GM12865 (cell line): ENCODE measurements at regions not wholly inside any gene's neighbourhood (a gene's known extent, or its start where the extent isn't known, plus 50 kb on each side); places are given as distances from the start of the nearest gene placed in this dataset.

Experiments used
- DNase-seq: peaks from one replicate; pipeline ENCODE4 v3.0.0; 2010; ENCODE audit warnings: low read depth
- H3K4me3 ChIP-seq: 2 replicates; pipeline ENCODE4 v1.5.1; 2011; ENCODE audit warnings: mild to moderate bottlenecking, low read depth, low read length, control low read depth
- TF ChIP-seq, protein P1 (sequence below): IDR thresholded peaks from 2 replicates; pipeline ENCODE4 v1.5.1; 2011; ENCODE audit warnings: low read length, control low read depth, low read depth, inconsistent platforms; ENCODE audit not compliant: insufficient read depth; ENCODE audit errors: missing control alignments

DNA sequence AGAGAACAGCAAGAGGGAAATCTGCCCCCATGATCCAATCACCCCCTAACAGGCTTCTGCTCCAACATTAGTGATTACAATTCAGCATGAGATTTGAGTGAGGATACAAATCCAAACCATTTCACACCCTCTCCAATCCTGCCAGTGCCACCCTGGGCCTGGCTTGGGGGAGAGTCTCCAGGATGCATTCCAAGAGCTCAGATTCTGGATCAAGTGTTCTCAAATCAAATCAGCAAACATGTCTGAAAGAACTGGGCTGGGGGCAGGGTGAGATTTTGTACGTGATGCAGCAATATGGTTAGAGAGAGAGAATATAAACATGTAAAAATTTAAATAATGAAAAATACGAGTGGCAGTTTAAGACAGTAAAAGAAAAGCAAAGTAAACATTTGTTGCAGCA lies 2100.9 kb upstream of the CELF4 start:
- no peak for DNase-seq
- H3K4me3 ChIP-seq: no peak overlapping the region
- TF ChIP-seq, protein P1, sequence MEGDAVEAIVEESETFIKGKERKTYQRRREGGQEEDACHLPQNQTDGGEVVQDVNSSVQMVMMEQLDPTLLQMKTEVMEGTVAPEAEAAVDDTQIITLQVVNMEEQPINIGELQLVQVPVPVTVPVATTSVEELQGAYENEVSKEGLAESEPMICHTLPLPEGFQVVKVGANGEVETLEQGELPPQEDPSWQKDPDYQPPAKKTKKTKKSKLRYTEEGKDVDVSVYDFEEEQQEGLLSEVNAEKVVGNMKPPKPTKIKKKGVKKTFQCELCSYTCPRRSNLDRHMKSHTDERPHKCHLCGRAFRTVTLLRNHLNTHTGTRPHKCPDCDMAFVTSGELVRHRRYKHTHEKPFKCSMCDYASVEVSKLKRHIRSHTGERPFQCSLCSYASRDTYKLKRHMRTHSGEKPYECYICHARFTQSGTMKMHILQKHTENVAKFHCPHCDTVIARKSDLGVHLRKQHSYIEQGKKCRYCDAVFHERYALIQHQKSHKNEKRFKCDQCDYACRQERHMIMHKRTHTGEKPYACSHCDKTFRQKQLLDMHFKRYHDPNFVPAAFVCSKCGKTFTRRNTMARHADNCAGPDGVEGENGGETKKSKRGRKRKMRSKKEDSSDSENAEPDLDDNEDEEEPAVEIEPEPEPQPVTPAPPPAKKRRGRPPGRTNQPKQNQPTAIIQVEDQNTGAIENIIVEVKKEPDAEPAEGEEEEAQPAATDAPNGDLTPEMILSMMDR: no peak

DNA sequence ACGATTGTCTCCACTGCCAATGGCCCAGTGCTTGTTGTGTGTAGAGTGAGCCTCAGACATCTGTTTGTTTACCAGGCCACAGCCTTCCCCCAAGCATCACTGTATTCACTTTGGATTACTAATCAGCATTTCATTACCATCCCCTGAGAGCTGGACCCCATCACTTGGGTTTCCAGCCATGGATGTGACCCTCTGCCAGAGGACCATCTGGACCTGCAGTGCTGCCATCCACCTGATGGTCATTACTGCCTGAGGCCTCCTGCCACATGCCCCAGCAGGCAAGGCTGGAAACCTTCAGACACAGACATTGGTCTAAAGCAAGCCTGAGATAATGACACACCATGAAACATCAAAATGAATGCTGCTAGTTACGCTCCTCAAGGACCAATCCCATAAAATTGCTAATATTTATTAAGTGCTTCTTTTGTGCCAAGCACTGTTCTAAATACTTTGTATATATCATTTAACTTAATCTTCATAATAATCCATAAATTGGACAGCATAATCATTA lies 2096.3 kb upstream of the CELF4 start:
- no peak overlapping the region for H3K4me3 ChIP-seq
- DNase-seq: no peak
- TF ChIP-seq, protein P1: no peak

DNA sequence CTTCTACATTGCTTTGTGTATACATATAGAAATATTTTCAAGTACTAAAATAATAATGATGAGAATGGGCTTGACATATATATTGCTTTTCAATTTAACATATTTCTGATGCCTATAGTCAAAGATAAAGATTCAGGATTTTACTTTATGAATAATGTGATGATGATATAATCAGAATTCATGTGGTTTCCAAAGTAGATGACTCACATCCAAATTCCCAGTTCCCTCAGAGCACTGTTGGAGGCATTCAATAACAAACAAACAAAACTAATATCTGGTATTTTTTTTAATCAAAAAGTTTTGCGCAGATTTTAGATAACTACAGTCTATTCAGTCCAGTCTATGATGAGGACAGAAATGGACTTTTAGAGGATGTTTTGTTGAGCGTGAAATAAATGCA lies 2094.5 kb upstream of the CELF4 start:
- H3K4me3 ChIP-seq: no peak overlapping the region
- no peak for DNase-seq
- TF ChIP-seq, protein P1: no peak

DNA sequence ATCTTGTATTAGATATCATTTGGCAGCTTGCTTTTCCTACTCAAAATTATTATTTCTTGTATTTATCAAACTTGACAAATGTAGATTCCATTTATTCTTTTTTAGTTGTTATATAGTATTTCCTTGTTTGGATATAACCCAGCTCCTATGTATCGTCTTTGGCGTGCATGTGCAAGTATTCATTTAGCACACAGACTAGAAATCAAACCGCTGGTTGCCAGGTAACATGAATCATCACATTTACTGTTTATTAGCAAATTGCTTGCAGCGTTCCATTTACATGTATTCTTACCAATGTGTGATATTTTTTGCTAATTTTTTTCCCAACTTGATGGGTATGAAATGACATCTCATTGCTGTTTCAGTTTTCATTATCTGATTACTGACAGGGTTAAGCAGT lies 2089.7 kb upstream of the CELF4 start:
- DNase-seq: no peak
- no peak overlapping the region for H3K4me3 ChIP-seq
- TF ChIP-seq, protein P1: no peak

DNA sequence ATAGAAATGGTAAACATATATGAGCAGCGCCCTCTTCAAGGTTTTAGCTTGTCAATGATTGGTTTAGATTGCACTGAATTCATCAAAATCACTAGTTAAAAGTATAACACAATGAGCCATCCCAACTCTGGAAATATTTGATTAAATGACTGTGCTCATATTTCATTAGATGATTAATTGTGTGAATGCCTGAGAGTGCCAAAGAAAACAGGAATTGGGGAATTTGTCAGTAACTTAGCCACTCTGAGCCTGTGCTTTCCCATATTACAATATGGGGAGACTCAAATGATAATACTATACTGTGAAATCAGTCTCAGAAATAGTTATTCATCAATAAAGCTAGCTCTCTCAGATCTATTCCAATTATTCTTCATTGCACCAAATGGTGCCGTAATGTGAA lies 2087.6 kb upstream of the CELF4 start:
- H3K4me3 ChIP-seq: no peak overlapping the region
- TF ChIP-seq, protein P1: no peak
- DNase-seq: no peak

DNA sequence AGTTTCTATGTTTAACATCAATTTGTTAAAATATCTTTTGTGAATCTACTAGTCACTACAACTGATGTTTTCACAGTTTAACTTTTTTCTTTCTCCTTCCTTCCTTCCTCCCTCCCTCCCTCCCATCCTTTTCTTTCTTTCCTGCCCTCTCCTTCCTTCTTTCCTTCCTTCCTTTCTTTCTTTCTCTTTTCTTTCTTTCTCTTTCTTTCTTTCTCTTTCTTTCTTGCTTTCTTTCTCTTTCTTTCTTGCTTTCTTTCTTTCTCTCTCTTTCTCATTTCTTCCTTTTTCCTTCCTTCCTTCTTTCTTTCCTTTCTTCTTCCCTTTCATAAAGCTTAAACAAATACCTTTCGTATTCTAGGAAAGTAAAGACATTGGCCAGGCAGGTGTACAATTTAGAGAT lies 2083.0 kb upstream of the CELF4 start:
- no peak overlapping the region for H3K4me3 ChIP-seq
- TF ChIP-seq, protein P1: no peak
- DNase-seq: no peak
